NOMO-1 (cell line): ENCODE measurements at regions not wholly inside any gene's neighbourhood (a gene's known extent, or its start where the extent isn't known, plus 50 kb on each side); places are given as distances from the start of the nearest gene placed in this dataset.

Experiments used
- DNase-seq, 2 experiments: peaks; one replicate each; lab custom pipeline; 2025; ENCODE audit not compliant: unreplicated experiment in 2 of 2; lab: John Stamatoyannopoulos, UW

- no peak for DNase-seq
These were observed 149.3 kb upstream of the SEMA6D start for GRCh38 chr15:47568030-47568429.

DNA sequence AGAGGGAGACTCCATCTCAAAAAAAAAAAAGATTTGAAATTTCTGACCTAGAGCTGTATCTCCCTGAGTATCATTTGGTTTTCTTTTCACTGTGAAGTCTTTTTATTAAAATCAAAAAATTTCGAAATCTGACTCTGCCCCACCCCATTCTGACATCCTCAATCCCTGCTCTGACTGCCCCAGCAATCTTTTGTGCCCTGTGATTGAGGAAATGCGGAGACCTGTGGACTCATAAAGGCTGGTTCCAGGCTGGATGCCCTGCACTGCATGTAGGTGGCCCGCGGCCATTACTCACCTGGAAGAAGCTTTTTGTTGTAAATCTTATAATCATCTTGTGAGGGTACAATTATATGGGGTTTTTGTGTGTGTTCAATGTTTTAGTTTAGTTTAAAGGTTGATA, 147.3 kb upstream of the SEMA6D start:
- DNase-seq = no peak

- DNase-seq = no peak
These were observed 146.9 kb upstream of the SEMA6D start for GRCh38 chr15:47570451-47570850.

- DNase-seq = no peak
These were observed 146.2 kb upstream of the SEMA6D start for GRCh38 chr15:47570881-47571640.

GRCh38 chr15:47573673-47574072, 143.6 kb upstream of the SEMA6D start:
- DNase-seq = no peak

GRCh38 chr15:47577000-47577399, 140.3 kb upstream of the SEMA6D start:
- DNase-seq = no peak

DNA sequence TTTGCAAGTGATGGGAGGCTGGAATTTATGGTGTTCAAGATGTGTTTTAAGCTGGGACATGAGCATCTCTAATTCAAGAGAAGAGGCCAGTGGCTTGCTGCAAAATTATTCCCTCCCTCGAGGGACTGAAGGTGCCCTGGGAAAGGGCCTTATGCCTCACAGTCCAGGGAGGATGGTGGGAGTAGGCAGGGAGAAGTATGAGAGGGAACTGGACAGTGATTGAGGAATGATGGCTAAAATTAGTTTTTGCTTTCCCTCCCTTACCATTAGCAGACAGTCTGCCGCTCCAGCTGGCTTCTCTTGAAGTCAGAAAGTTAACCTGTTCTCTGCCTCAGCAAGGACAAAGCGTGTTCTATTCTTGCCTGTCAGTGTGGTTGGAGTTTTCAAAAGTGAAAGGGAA, 139.8 kb upstream of the SEMA6D start:
- no peak for DNase-seq

- DNase-seq = no peak
These were observed 135.1 kb upstream of the SEMA6D start for GRCh38 chr15:47582233-47582632.

DNA sequence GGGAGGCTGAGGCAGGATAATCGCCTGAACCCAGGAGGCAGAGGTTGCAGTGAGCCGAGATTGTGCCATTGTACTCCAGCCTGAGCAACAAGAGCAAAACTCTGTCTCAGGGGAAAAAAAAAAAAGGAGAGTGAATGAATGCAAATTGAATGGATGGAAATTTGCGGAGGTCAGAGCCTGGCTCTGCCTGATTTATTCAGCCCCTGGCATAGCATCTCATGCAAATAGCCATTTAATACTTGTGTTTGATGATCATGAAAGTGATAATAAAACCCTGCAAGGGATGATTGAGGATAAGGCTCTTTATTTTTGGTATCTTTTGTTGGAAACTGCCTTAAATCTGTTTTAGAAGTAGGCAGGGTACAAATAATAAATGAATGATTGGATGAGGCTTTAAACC, 133.0 kb upstream of the SEMA6D start:
- DNase-seq = no peak

- DNase-seq = no peak
These were observed 130.6 kb upstream of the SEMA6D start for GRCh38 chr15:47586653-47587224.

DNA sequence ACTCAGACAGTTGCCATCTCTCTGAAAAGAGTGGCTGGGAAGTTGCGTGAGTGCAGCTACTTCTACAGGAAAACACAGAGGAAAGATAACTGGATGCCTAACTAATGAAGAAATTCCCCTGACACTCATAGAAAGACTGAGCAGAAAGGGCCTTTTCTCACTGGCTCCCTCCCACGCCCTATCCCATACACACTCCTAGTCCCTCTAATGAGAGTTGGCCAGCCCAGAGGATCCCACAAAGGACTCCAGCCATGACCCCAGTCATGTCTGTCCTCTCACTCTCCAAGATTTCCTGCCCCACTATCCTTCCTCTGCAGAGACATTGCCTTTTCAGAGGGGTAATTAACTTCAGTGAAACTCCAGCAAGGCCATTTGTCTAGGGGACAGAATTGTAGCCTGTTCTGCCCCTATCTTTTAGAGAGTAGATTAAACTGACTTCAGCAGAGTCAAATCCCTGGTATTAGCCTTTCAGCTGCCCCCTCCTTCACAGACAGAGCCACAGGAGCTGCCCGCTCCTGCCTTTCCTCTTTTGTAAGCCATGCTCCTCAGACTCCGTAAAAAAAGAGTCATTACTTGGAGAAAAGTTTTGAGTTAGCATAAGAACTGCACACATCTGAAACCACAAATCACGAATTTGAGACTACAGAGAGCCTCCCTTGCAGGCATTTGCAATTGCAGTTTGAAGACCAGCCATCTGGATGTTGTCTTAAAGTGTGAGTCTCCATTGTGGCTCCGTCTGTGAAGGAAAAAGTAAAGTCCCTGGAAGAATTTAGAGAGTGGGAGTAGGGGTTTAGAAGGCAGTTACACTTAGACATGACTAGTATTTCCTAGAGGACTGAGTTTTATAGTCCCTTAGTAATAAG, 129.1 kb upstream of the SEMA6D start:
- no peak for DNase-seq

DNA sequence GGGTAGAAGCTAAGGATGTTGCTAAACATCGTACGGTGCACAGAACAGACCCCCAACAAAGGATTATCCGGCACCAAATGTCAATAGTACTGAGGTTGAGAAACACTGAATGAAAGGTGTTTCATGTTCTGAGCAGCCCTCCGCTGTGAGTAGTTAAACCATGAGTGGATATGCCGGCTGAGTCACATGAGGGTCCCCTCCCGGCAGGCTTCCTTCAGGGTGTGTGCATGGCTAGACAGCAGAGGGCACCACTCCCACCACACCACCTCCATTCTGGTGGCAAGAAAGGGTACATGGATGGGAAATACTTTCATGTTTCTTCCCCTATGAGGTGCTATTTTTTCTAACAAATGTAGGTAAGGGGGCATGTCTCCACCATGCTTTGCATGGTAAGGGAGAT, 128.3 kb upstream of the SEMA6D start:
- DNase-seq = no peak

- DNase-seq = no peak
These were observed 118.3 kb upstream of the SEMA6D start for GRCh38 chr15:47598996-47599395.

- no peak for DNase-seq
These were observed 117.5 kb upstream of the SEMA6D start for GRCh38 chr15:47599806-47600205.

DNA sequence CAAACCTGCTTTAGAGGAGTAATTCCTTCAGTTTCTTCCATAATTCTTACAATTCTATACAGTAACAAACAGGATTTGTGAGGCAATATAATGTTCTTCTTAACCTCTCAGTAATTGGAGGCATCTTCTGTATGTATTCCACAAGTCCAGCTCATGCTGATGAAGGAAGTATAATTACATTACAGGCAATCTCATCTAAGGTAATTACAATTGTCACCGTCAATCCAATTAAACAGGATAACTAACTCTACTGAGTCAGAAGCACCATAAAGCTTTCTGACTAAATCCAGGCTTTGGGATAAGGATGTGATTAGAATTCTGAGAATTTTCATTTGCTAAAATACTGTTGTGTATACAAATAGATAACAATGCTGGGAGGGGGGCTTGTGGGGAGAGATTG, 115.2 kb upstream of the SEMA6D start:
- no peak for DNase-seq

- DNase-seq = no peak
These were observed 114.3 kb upstream of the SEMA6D start for GRCh38 chr15:47603026-47603425.

DNA sequence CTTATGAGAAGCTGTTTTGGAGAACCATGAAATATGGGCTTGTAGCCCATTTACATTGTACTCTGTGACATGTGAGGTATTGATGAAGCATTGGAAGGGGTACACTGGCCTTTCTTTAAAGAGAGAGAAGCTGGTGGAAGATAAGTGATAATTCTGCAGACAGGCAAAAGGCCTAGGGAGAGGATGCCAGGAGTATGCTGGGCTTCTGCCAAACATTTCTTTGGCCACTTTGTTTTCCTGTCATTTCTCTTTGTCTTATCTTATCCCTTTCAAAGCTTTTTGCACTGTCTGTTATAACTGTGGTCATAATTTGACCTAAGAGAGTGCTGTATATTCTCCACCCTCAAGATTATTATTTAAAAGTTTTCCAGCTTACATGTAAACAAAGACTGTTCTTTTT, 109.6 kb upstream of the SEMA6D start:
- no peak for DNase-seq

DNA sequence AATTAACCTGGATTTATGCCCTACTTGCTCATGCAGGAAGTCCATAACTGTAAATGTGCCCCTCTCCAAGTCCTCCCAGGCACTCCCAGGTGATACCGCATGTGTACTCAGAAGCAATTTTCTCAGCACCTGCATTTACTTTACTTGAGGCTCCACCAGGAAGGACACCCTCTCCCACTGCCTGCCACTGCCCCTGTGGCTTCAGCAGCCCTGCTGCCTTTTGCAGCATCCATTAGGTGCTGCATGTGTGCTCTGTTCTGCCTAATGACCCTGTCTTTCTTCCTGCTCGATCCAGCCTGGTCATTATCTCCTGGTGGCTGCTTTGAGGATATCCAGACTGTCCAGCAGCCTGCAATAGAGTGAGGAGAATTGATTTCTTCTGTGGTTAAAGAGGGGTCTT, 107.6 kb upstream of the SEMA6D start:
- DNase-seq = no peak

GRCh38 chr15:47610736-47611135, 106.6 kb upstream of the SEMA6D start:
- DNase-seq = no peak

GRCh38 chr15:47614360-47615011, 102.8 kb upstream of the SEMA6D start:
- DNase-seq = no peak

DNA sequence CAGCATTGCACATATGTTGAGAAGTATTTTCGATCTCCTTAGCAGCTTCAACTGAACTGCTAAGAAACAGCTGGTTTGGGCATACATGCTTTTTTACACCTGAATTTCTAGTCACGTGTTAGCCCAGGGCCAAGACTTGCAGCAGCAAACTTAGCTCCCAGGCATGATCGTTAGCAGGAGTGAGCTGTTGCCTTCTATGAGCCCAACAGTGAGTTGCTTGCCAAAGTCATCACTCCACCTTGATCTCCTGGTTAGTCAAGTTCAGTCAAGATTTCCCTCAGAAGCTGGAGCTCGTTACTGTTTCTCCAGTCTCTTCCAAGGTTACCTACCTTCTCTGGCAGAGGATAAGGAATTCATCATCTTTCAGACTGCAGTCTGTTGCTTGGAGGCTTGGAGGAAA, 100.4 kb upstream of the SEMA6D start:
- no peak for DNase-seq
